NCI-H1694 treated with DMSO at 0.1 percent for 48 hours (cell line): ENCODE measurements at regions not wholly inside any gene's neighbourhood (a gene's known extent, or its start where the extent isn't known, plus 50 kb on each side); places are given as distances from the start of the nearest gene placed in this dataset.
"Not testable (repeated sequence)": the region's sequence is repeated elsewhere in the genome, so short reads cannot be mapped to it uniquely, and the experiment has no call there.

ENCODE experiments used
- DNase-seq: peaks from one replicate; lab custom pipeline; 2025; lab: John Stamatoyannopoulos, UW

- no peak for DNase-seq
Measured at GRCh38 chr16:29310852-29311314, 95.6 kb downstream of the NPIPB11 start.

GRCh38 chr16:29310243-29310642 is 96.3 kb downstream of the NPIPB11 start:
- not testable (repeated sequence) for DNase-seq

DNA sequence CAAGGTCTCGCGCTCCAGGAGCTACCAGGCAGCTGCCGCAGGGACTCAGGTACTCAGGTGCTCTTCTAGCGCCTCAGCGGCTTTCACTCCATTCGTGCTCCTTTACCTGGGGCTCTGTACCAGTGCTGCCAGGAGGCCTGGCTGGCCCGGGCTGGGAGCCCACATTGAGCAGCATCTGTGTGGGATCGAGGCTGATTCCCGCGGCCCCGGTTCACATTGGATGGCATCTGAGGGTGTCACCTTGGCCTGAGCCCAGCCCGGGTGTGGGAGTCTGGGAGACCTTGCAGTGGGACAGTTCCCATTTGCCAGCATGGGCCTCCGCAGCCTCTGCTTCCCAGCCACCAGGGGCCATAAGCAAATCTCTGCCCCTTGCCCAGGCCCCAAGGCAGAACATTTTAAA is 96.9 kb downstream of the NPIPB11 start:
- DNase-seq = not testable (repeated sequence)

DNA sequence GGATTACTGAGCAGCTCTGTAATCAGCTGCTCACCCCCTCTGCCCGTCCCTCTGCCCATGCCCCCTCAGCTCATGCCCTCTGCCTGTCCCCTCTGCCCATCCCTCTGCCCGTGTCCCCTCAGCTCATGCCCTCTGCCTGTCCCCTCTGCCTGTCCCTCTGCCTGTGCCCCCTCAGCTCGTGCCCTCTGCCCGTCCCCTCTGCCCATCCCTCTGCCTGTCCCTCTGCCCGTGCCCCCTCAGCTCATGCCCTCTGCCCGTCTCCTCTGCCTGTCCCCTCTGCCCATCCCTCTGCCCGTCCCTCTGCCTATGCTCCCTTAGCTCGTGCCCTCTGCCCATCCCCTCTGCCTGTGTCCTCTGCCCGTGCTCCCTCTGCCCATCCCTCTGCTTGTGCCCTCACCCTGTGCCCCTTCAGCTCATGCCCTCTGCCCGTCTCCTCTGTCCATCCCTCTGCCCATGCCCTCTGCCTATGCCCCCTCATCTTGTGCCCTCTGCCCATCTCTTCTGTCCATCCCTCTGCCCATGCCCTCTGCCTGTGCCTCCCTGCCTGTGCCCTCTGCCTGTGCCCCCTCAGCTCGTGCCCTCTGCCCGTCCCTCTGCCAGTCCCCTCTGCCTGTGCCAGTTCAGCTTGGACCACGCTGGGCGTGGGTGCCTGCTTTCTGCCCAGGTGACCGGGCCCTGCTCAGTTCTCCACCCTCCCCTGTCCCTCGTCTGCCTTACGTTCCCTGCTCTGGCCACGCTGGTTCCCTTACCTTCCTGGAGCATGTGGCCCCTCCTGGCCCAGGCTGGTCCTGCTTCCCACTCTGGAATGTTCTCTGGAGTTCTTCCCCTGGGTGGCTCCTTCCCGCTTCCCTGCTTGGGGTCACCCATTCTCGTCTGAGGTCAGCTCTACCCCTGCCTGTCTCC is 97.6 kb downstream of the NPIPB11 start:
- no peak for DNase-seq

GRCh38 chr16:29307598-29308507 is 98.7 kb downstream of the NPIPB11 start:
- no peak for DNase-seq

- no peak for DNase-seq
Measured at GRCh38 chr16:29306943-29307597, 99.4 kb downstream of the NPIPB11 start.

DNA sequence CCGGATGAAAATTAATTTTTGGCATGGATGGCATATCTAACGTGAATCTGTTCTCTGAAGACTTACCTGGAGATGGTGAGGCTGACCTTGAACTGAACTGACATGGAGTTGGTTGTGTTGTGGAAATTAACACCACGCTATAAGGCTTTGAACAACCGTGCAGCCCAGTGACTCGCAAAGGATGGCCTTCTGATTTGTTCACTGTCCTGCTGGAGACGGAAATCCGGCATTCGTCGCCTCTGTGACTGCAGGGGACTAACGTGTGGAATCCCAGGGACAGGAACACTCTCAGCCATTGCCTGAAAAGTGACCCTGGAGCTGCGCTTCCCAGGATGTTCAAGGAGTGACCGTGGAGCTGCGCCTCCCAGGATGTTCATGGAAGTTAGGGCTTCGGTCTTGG is 100.3 kb downstream of the NPIPB11 start:
- no peak for DNase-seq

GRCh38 chr16:29305018-29305417 is 101.5 kb downstream of the NPIPB11 start:
- DNase-seq = not testable (repeated sequence)

GRCh38 chr16:29304251-29304650 is 102.3 kb downstream of the NPIPB11 start:
- DNase-seq = no peak

GRCh38 chr16:29303520-29303919 is 103.0 kb downstream of the NPIPB11 start:
- no peak for DNase-seq

GRCh38 chr16:29302976-29303375 is 103.5 kb downstream of the NPIPB11 start:
- DNase-seq = no peak

DNA sequence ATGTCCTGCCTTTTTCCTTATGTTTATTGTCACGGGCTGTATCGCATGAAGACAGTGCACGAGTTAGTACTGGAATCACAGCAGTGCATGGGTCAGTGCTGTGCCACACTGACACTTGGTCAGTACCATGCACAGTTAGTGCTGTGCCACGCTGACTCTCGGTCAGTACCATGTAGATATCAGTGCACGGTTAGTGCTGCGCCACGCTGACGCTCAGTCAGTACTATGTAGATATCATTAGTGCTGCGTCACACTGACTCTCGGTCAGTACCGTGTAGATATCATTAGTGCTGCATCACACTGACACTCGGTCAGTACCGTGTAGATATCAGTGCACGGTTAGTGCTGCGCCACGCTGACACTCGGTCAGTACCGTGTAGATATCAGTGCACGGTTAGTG is 104.1 kb downstream of the NPIPB11 start:
- not testable (repeated sequence) for DNase-seq

DNA sequence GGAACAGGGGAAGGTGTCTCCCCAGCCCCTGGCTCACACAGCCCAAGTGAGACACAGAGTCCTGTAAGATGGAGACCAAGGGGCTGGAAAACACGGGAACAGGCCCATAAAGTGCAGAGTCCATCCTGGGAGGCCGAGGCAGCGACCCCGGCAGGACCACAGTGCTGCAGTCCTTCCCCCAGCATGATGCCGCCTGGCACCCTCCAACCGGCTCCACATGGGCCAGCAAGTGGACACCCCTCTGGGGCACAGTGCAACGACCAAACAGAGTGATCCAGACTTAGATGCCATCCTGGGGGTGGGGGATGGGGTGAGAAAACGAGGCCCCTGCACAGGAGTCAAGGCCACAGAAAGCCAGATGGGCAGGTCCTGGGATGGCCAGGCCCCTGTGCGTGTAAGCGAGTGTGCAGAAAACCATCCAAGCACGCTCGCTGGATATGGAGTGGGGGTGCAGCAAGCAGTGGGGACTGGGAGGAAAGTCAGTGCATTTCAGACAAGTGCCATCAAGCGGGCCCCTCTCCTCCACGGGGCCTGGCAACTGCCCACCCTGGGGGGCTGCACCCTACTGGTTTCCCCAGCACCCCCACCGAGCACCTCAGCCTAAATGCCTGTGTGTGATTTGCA is 104.7 kb downstream of the NPIPB11 start:
- DNase-seq = not testable (repeated sequence)

GRCh38 chr16:29300541-29301535 is 105.7 kb downstream of the NPIPB11 start:
- not testable (repeated sequence) for DNase-seq

DNA sequence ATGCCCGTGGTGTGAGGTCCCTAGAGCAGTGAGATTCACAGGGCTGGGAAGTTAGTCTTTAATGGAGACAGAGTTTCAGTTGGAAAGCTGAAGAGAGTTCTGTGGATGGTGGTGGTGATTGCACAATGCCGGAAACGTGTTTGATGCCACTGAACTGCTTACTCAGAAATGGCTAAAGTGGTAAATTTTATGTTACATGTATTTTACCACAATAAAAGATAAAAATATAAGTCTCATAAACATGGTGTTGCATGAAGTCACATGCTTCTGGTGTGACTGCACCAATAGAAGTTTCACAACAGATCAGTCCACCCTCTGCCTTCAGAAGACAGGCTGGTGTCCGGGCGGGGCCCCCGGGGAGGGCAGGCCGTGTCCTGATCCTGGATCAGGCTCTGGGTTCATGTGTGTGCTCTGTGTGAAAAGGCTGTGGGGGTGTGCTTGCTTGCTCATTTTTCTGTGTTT is 106.5 kb downstream of the NPIPB11 start:
- not testable (repeated sequence) for DNase-seq

GRCh38 chr16:29298997-29299396 is 107.5 kb downstream of the NPIPB11 start:
- DNase-seq = not testable (repeated sequence)

DNA sequence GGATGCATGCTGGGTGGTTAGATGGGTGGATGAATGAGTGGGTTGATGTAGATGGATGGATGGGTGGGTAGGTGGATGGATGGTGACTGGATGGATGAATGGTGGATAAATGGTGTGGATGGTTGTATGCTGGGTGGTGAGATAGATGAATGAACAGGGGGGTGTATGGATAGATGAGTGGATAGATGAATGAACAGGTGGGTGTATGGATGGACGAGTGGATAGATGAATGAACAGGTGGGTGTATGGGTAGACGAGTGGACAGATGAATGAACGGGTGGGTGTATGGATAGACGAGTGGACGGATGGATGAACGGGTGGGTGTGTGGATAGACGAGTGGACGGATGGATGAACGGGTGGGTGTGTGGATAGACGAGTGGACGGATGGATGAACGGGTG is 108.2 kb downstream of the NPIPB11 start:
- DNase-seq = not testable (repeated sequence)

- not testable (repeated sequence) for DNase-seq
Measured at GRCh38 chr16:29297809-29298177, 108.7 kb downstream of the NPIPB11 start.

DNA sequence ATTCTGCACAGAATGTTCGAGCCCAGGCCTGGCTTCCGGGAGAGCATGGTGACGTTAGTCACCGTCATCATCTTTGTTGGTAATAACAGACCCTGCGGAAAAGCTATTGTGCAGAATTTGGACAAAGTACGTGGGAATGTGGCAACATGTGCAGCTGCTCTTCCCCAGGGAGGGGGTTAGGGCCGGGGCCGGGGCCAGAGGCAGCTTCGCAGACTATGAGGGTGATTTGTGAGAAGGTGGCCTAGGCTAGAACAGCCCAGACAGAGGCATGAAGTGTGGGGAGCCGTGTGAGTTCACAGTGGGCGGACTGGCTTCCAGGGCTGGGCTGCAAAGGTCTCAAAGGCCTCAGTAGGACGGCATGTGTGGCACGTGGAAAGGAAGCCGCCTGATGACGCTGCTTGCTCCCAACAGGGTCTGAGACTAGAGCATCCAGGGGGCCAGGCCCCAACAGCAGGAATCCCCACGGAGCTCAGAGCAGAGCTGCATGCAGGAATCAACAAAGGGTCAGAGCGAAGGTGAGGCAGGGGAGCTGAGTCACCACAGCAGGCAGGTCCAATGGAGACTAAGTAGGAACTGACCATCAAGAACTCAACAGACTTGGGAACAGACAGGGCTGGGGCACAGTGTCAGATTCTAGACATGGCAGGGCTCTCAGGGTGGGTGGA is 109.2 kb downstream of the NPIPB11 start:
- not testable (repeated sequence) for DNase-seq

- DNase-seq = not testable (repeated sequence)
Measured at GRCh38 chr16:29296176-29296575, 110.3 kb downstream of the NPIPB11 start.
